Rectal smooth muscle tissue (tissue), 1 donor: ENCODE measurements at regions not wholly inside any gene's neighbourhood (a gene's known extent, or its start where the extent isn't known, plus 50 kb on each side); places are given as distances from the start of the nearest gene placed in this dataset.

Experiments
- H3K27ac ChIP-seq: one replicate; pipeline ENCODE4 v1.7.0; 2013; ENCODE audit warnings: low read depth, low read length, inconsistent platforms
- H3K27me3 ChIP-seq: one replicate; pipeline ENCODE4 v1.7.0; 2013; ENCODE audit warnings: low read length; ENCODE audit not compliant: control insufficient read depth, insufficient read depth
- H3K36me3 ChIP-seq: one replicate; pipeline ENCODE4 v1.7.0; 2013; ENCODE audit warnings: low read length; ENCODE audit not compliant: control insufficient read depth, insufficient read depth
- H3K4me1 ChIP-seq: one replicate; pipeline ENCODE4 v1.7.0; 2013; ENCODE audit warnings: low read length; ENCODE audit not compliant: control insufficient read depth, insufficient read depth
- H3K4me3 ChIP-seq: one replicate; pipeline ENCODE4 v1.7.0; 2013; ENCODE audit warnings: low read length
- H3K9ac ChIP-seq: one replicate; pipeline ENCODE4 v1.7.0; 2013; ENCODE audit warnings: low read length

GRCh38 chr10:21209495-21209894, 312.4 kb upstream of the NEBL start:
- no peaks in the 10 kb centered on the region for H3K4me1 ChIP-seq
- H3K9ac ChIP-seq, result no peak overlapping the region

GRCh38 chr10:21208666-21209316, 311.7 kb upstream of the NEBL start:
- Histone ChIP-seq H3K27me3 (no peaks in the 10 kb centered on the region), H3K4me1 (no peaks in the 10 kb centered on the region), H3K36me3 (no peaks in the 10 kb centered on the region), H3K4me3 (no peak overlapping the region), H3K27ac (no peak overlapping the region), H3K9ac (no peak overlapping the region)

More at GRCh38 chr10:21209495-21209894, 312.4 kb upstream of the NEBL start:
- Histone ChIP-seq H3K4me3 (no peak overlapping the region), H3K27me3 (no peaks in the 10 kb centered on the region), H3K27ac (no peak overlapping the region), H3K36me3 (no peaks in the 10 kb centered on the region)

GRCh38 chr10:21207852-21208646, 310.9 kb upstream of the NEBL start:
- Histone ChIP-seq H3K4me3 (no peak overlapping the region), H3K9ac (no peak overlapping the region), H3K4me1 (no peaks in the 10 kb centered on the region), H3K36me3 (no peaks in the 10 kb centered on the region), H3K27me3 (no peaks in the 10 kb centered on the region), H3K27ac (no peak overlapping the region)

GRCh38 chr10:21205328-21205727, 308.2 kb upstream of the NEBL start:
- Histone ChIP-seq H3K4me3 (no peak overlapping the region), H3K9ac (no peak overlapping the region), H3K27me3 (no peaks in the 10 kb centered on the region), H3K4me1 (no peaks in the 10 kb centered on the region), H3K27ac (no peak overlapping the region), H3K36me3 (no peaks in the 10 kb centered on the region)

GRCh38 chr10:21203473-21204107, 306.5 kb upstream of the NEBL start:
- Histone ChIP-seq H3K9ac (no peak overlapping the region), H3K27me3 (no peaks in the 10 kb centered on the region), H3K4me1 (no peaks in the 10 kb centered on the region), H3K27ac (no peak overlapping the region), H3K4me3 (no peak overlapping the region), H3K36me3 (no peaks in the 10 kb centered on the region)

GRCh38 chr10:21202776-21203462, 305.8 kb upstream of the NEBL start:
- H3K27me3 ChIP-seq, result no peaks in the 10 kb centered on the region
- no peak overlapping the region for H3K4me3 ChIP-seq
- H3K4me1 ChIP-seq, result no peaks in the 10 kb centered on the region
- no peak overlapping the region for H3K9ac ChIP-seq
- H3K27ac ChIP-seq, result no peak overlapping the region
- H3K36me3 ChIP-seq, result no peaks in the 10 kb centered on the region

GRCh38 chr10:21199501-21199900, 302.4 kb upstream of the NEBL start:
- H3K9ac ChIP-seq, result no peak overlapping the region
- no peak overlapping the region for H3K4me3 ChIP-seq
- no peaks in the 10 kb centered on the region for H3K36me3 ChIP-seq
- no peaks in the 10 kb centered on the region for H3K4me1 ChIP-seq
- no peaks in the 10 kb centered on the region for H3K27me3 ChIP-seq
- no peak overlapping the region for H3K27ac ChIP-seq

GRCh38 chr10:21197838-21198237, 300.7 kb upstream of the NEBL start:
- Histone ChIP-seq H3K36me3 (no peaks in the 10 kb centered on the region), H3K27me3 (no peaks in the 10 kb centered on the region), H3K4me1 (no peaks in the 10 kb centered on the region), H3K27ac (no peak overlapping the region), H3K9ac (no peak overlapping the region), H3K4me3 (no peak overlapping the region)

GRCh38 chr10:21196822-21197395, 299.8 kb upstream of the NEBL start:
- Histone ChIP-seq H3K9ac (no peak overlapping the region), H3K27me3 (no peaks in the 10 kb centered on the region), H3K36me3 (no peaks in the 10 kb centered on the region), H3K4me3 (no peak overlapping the region), H3K27ac (no peak overlapping the region), H3K4me1 (no peaks in the 10 kb centered on the region)

- Histone ChIP-seq H3K9ac (no peak overlapping the region), H3K27me3 (no peaks in the 10 kb centered on the region), H3K27ac (no peak overlapping the region), H3K4me1 (no peaks in the 10 kb centered on the region), H3K4me3 (no peak overlapping the region), H3K36me3 (no peaks in the 10 kb centered on the region)
These were observed 298.1 kb upstream of the NEBL start for GRCh38 chr10:21195252-21195651.

- H3K36me3 ChIP-seq, result no peaks in the 10 kb centered on the region
- H3K27me3 ChIP-seq, result no peaks in the 10 kb centered on the region
- H3K9ac ChIP-seq, result no peak overlapping the region
- no peaks in the 10 kb centered on the region for H3K4me1 ChIP-seq
- H3K4me3 ChIP-seq, result no peak overlapping the region
- no peak overlapping the region for H3K27ac ChIP-seq
These were observed 297.4 kb upstream of the NEBL start for GRCh38 chr10:21194510-21194993.

GRCh38 chr10:21193196-21193595, 296.1 kb upstream of the NEBL start:
- Histone ChIP-seq H3K4me1 (no peaks in the 10 kb centered on the region), H3K9ac (no peak overlapping the region), H3K36me3 (no peaks in the 10 kb centered on the region), H3K27me3 (no peaks in the 10 kb centered on the region), H3K27ac (no peak overlapping the region), H3K4me3 (no peak overlapping the region)
